HG03354 (cell line): ENCODE measurements at regions not wholly inside any gene's neighbourhood (a gene's known extent, or its start where the extent isn't known, plus 50 kb on each side); places are given as distances from the start of the nearest gene placed in this dataset.
"Not testable (repeated sequence)": the region's sequence is repeated elsewhere in the genome, so short reads cannot be mapped to it uniquely, and the experiment has no call there.

Source experiments
- ATAC-seq: cut with Tn5 transposase; IDR thresholded peaks from one replicate; pipeline ENCODE4 v1.9.1; 2021; ENCODE audit warnings: mild to moderate bottlenecking; ENCODE audit not compliant: unreplicated experiment, poor library complexity, severe bottlenecking

- no peak for ATAC-seq
Observed at GRCh38 chr10:80697926-80698325, 160.2 kb downstream of the SH2D4B start.

- peak; percentile 92 for ATAC-seq
Observed at GRCh38 chr10:80699602-80700039, 161.9 kb downstream of the SH2D4B start.

GRCh38 chr10:80700252-80700651 lies 162.6 kb downstream of the SH2D4B start:
- ATAC-seq = no peak

- no peak for ATAC-seq
Observed at GRCh38 chr10:80700760-80701444, 163.2 kb downstream of the SH2D4B start.

- ATAC-seq = no peak
Observed at GRCh38 chr10:80701706-80702105, 164.0 kb downstream of the SH2D4B start.

GRCh38 chr10:80702143-80702542 lies 164.4 kb downstream of the SH2D4B start:
- no peak for ATAC-seq

- ATAC-seq = no peak
Observed at GRCh38 chr10:80705899-80706298, 168.2 kb downstream of the SH2D4B start.

- no peak for ATAC-seq
Observed at GRCh38 chr10:80708185-80708584, 170.5 kb downstream of the SH2D4B start.

- no peak for ATAC-seq
Observed at GRCh38 chr10:80708808-80709207, 171.1 kb downstream of the SH2D4B start.

GRCh38 chr10:80709866-80710265 lies 172.2 kb downstream of the SH2D4B start:
- no peak for ATAC-seq

GRCh38 chr10:80713398-80713928 lies 175.8 kb downstream of the SH2D4B start:
- ATAC-seq = no peak

GRCh38 chr10:80714566-80714965 lies 176.9 kb downstream of the SH2D4B start:
- no peak for ATAC-seq

GRCh38 chr10:80718024-80718423 lies 180.3 kb downstream of the SH2D4B start:
- ATAC-seq = no peak

GRCh38 chr10:80719935-80720334 lies 182.2 kb downstream of the SH2D4B start:
- ATAC-seq = no peak

GRCh38 chr10:80720549-80720948 lies 182.8 kb downstream of the SH2D4B start:
- ATAC-seq = no peak

- ATAC-seq = not testable (repeated sequence)
Observed at GRCh38 chr10:80728354-80728753, 190.7 kb downstream of the SH2D4B start.

- ATAC-seq = no peak
Observed at GRCh38 chr10:80729896-80730295, 192.2 kb downstream of the SH2D4B start.

- ATAC-seq = no peak
Observed at GRCh38 chr10:80730522-80730921, 192.8 kb downstream of the SH2D4B start.

GRCh38 chr10:80734589-80734988 lies 196.9 kb downstream of the SH2D4B start:
- ATAC-seq = no peak

GRCh38 chr10:80737209-80737608 lies 199.5 kb downstream of the SH2D4B start:
- ATAC-seq = no peak

GRCh38 chr10:80739328-80739727 lies 201.6 kb downstream of the SH2D4B start:
- ATAC-seq = no peak
